Stimulated activated CD4-positive, alpha-beta T cell treated with anti-CD3 and anti-CD28 coated beads, Interleukin-4, amount 100 ng/mL, for 4 hours (primary cell): ENCODE measurements at regions not wholly inside any gene's neighbourhood (a gene's known extent, or its start where the extent isn't known, plus 50 kb on each side); places are given as distances from the start of the nearest gene placed in this dataset.
"Not testable (repeated sequence)": the region's sequence is repeated elsewhere in the genome, so short reads cannot be mapped to it uniquely, and the experiment has no call there.

Source experiments
- DNase-seq, 2 experiments: peaks; one replicate each; pipeline ENCODE4 v3.0.0-alpha.2; 2020

GRCh38 chr3:102688556-102688930 is 253.7 kb downstream of the ZPLD1 start:
- DNase-seq = no peak

- DNase-seq = no peak
Measured at GRCh38 chr3:102691507-102691906, 256.7 kb downstream of the ZPLD1 start.

- DNase-seq = no peak
Measured at GRCh38 chr3:102699104-102699818, 264.4 kb downstream of the ZPLD1 start.

GRCh38 chr3:102699819-102700140 is 265.0 kb downstream of the ZPLD1 start:
- DNase-seq = no peak

- DNase-seq = no peak
Measured at GRCh38 chr3:102712896-102713295, 278.1 kb downstream of the ZPLD1 start.

GRCh38 chr3:102714567-102714966 is 279.8 kb downstream of the ZPLD1 start:
- no peak for DNase-seq

GRCh38 chr3:102715030-102715697 is 280.3 kb downstream of the ZPLD1 start:
- DNase-seq = no peak

GRCh38 chr3:102718651-102719050 is 283.8 kb downstream of the ZPLD1 start:
- no peak for DNase-seq

- DNase-seq = no peak
Measured at GRCh38 chr3:102722317-102722716, 287.5 kb downstream of the ZPLD1 start.

- DNase-seq = no peak
Measured at GRCh38 chr3:102727340-102727739, 292.5 kb downstream of the ZPLD1 start.

- not testable (repeated sequence) for DNase-seq
Measured at GRCh38 chr3:102732581-102732980, 297.8 kb downstream of the ZPLD1 start.

GRCh38 chr3:102733791-102734563 is 299.2 kb downstream of the ZPLD1 start:
- DNase-seq = no peak

GRCh38 chr3:102735311-102735710 is 300.5 kb downstream of the ZPLD1 start:
- DNase-seq = no peak

- no peak for DNase-seq
Measured at GRCh38 chr3:102736288-102736974, 301.6 kb downstream of the ZPLD1 start.

GRCh38 chr3:102736975-102737304 is 302.1 kb downstream of the ZPLD1 start:
- no peak for DNase-seq

GRCh38 chr3:102737353-102737752 is 302.5 kb downstream of the ZPLD1 start:
- no peak for DNase-seq

- no peak for DNase-seq
Measured at GRCh38 chr3:102741105-102741504, 306.3 kb downstream of the ZPLD1 start.

GRCh38 chr3:102741694-102742093 is 306.9 kb downstream of the ZPLD1 start:
- DNase-seq = no peak

- no peak for DNase-seq
Measured at GRCh38 chr3:102745881-102746280, 311.1 kb downstream of the ZPLD1 start.

GRCh38 chr3:102747611-102748010 is 312.8 kb downstream of the ZPLD1 start:
- no peak for DNase-seq

- DNase-seq = no peak
Measured at GRCh38 chr3:102748646-102749045, 313.8 kb downstream of the ZPLD1 start.

GRCh38 chr3:102750322-102750721 is 315.5 kb downstream of the ZPLD1 start:
- DNase-seq = no peak

GRCh38 chr3:102753901-102754300 is 319.1 kb downstream of the ZPLD1 start:
- DNase-seq = no peak

GRCh38 chr3:102756706-102757105 is 321.9 kb downstream of the ZPLD1 start:
- no peak for DNase-seq
